ENCODE measurements at regions not wholly inside any gene's neighbourhood (a gene's known extent, or its start where the extent isn't known, plus 50 kb on each side); places are given as distances from the start of the nearest gene placed in this dataset.

- H3K27me3 ChIP-seq (ENCODE audit: control insufficient read depth in 4 of 4, insufficient read depth in 4 of 4, low read length in 3 of 4), result no peaks in the 10 kb centered on the region
- H3K27ac ChIP-seq (ENCODE audit: low read depth in 1 of 2, low read length in 2 of 2), result no peak overlapping the region
- TF ChIP-seq MAX (IDR thresholded peaks at IDR 0.05), result no peak
- no peak for TF ChIP-seq FOXA1 (IDR thresholded peaks at IDR 0.05)
- TF ChIP-seq NR2F2 (IDR thresholded peaks at IDR 0.05), result no peak
- no peak for TF ChIP-seq HNF4A (conservative IDR thresholded peaks at IDR 0.05)
- TF ChIP-seq GABPA (IDR thresholded peaks at IDR 0.05 in 1 of 2, conservative IDR thresholded peaks at IDR 0.05 in 1 of 2), result no peak
- no peak for TF ChIP-seq SP1 (IDR thresholded peaks at IDR 0.05)
- no peak for TF ChIP-seq RXRA (IDR thresholded peaks at IDR 0.05)
- TF ChIP-seq, protein P1, sequence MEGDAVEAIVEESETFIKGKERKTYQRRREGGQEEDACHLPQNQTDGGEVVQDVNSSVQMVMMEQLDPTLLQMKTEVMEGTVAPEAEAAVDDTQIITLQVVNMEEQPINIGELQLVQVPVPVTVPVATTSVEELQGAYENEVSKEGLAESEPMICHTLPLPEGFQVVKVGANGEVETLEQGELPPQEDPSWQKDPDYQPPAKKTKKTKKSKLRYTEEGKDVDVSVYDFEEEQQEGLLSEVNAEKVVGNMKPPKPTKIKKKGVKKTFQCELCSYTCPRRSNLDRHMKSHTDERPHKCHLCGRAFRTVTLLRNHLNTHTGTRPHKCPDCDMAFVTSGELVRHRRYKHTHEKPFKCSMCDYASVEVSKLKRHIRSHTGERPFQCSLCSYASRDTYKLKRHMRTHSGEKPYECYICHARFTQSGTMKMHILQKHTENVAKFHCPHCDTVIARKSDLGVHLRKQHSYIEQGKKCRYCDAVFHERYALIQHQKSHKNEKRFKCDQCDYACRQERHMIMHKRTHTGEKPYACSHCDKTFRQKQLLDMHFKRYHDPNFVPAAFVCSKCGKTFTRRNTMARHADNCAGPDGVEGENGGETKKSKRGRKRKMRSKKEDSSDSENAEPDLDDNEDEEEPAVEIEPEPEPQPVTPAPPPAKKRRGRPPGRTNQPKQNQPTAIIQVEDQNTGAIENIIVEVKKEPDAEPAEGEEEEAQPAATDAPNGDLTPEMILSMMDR (IDR thresholded peaks at IDR 0.05; ENCODE audit: low read depth, low read length, missing input control), result no peak
- TF ChIP-seq ATF3 (IDR thresholded peaks at IDR 0.05), result no peak
- no peak for TF ChIP-seq HNF4G (IDR thresholded peaks at IDR 0.05)
- no peak for TF ChIP-seq RAD21 (IDR thresholded peaks at IDR 0.05)
- TF ChIP-seq, protein P2, sequence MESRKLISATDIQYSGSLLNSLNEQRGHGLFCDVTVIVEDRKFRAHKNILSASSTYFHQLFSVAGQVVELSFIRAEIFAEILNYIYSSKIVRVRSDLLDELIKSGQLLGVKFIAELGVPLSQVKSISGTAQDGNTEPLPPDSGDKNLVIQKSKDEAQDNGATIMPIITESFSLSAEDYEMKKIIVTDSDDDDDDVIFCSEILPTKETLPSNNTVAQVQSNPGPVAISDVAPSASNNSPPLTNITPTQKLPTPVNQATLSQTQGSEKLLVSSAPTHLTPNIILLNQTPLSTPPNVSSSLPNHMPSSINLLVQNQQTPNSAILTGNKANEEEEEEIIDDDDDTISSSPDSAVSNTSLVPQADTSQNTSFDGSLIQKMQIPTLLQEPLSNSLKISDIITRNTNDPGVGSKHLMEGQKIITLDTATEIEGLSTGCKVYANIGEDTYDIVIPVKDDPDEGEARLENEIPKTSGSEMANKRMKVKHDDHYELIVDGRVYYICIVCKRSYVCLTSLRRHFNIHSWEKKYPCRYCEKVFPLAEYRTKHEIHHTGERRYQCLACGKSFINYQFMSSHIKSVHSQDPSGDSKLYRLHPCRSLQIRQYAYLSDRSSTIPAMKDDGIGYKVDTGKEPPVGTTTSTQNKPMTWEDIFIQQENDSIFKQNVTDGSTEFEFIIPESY (IDR thresholded peaks at IDR 0.05), result no peak
- TF ChIP-seq FOXA2 (IDR thresholded peaks at IDR 0.05), result no peak
- no peaks in the 10 kb centered on the region for H3K9me3 ChIP-seq (ENCODE audit: control insufficient read depth in 4 of 4, low read length in 3 of 4)
- H3K9ac ChIP-seq (ENCODE audit: low read depth in 1 of 2, low read length in 2 of 2), result no peak overlapping the region
- DNase-seq (ENCODE audit: low spot score), result no peak
- H3K36me3 ChIP-seq (ENCODE audit: control insufficient read depth in 4 of 4, insufficient read depth in 3 of 4, low read depth in 1 of 4, low read length in 3 of 4), result no peaks in the 10 kb centered on the region
- 83% methylated on average over 4 of the region's 4 CpGs for WGBS
- H3K4me3 ChIP-seq (ENCODE audit: low read depth in 1 of 3, low read length in 3 of 3), result no peak overlapping the region
- H3K4me1 ChIP-seq (ENCODE audit: control insufficient read depth in 4 of 4, insufficient read depth in 4 of 4, low read length in 3 of 4), result no peaks in the 10 kb centered on the region
Measured at GRCh38 chr10:3958472-3958996, 173.5 kb upstream of the KLF6 start.

- WGBS, result 83% methylated on average over 13 of the region's 13 CpGs
- H3K27ac ChIP-seq (ENCODE audit: low read depth in 1 of 2, low read length in 2 of 2), result no peak overlapping the region
- H3K36me3 ChIP-seq (ENCODE audit: control insufficient read depth in 4 of 4, insufficient read depth in 3 of 4, low read depth in 1 of 4, low read length in 3 of 4), result no peaks in the 10 kb centered on the region
- no peak overlapping the region for H3K9ac ChIP-seq (ENCODE audit: low read depth in 1 of 2, low read length in 2 of 2)
- H3K9me3 ChIP-seq (ENCODE audit: control insufficient read depth in 4 of 4, low read length in 3 of 4), result no peaks in the 10 kb centered on the region
- DNase-seq (ENCODE audit: low spot score), result no peak
- H3K4me1 ChIP-seq (ENCODE audit: control insufficient read depth in 4 of 4, insufficient read depth in 4 of 4, low read length in 3 of 4), result no peaks in the 10 kb centered on the region
- H3K4me3 ChIP-seq (ENCODE audit: low read depth in 1 of 3, low read length in 3 of 3), result no peak overlapping the region
- H3K27me3 ChIP-seq (ENCODE audit: control insufficient read depth in 4 of 4, insufficient read depth in 4 of 4, low read length in 3 of 4), result no peaks in the 10 kb centered on the region
- TF ChIP-seq TAF1 (conservative IDR thresholded peaks at IDR 0.05) (no peak), ATF3 (IDR thresholded peaks at IDR 0.05) (no peak), EGR1 (IDR thresholded peaks at IDR 0.05; ENCODE audit: low read depth in 2 of 2) (no peak)
Measured at GRCh38 chr10:3955955-3956617, 171.1 kb upstream of the KLF6 start.

All from liver (tissue), 8 donors.